ENCODE measurements at regions not wholly inside any gene's neighbourhood (a gene's known extent, or its start where the extent isn't known, plus 50 kb on each side); places are given as distances from the start of the nearest gene placed in this dataset.

DNA sequence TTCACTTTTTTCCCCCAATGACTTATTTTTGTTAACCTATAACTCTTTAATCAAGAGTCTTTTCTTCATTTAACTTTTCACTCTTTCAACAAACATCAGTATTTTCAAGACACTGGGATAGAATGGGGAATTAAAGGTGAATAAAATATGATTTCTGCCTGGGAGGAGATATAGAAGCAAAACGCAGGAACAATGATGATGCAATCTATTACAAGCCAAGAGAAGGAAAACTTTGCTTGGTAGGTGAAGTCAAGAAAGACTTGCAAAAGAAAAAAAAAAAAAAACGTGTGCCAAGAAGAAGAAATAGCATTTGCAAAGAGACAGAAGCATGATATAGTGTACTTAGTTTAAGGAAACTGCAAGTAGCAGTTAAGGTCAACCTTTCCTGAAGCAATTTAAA, 207.3 kb upstream of the KCNH7 start:
- Histone ChIP-seq H2AK5ac (ENCODE audit: low read length) (no peak overlapping the region), H2BK120ac (ENCODE audit: insufficient read depth, low read length, poor library complexity) (no peak overlapping the region), H3K14ac (ENCODE audit: low read length) (no peak overlapping the region), H3K18ac (ENCODE audit: low read length) (no peak overlapping the region), H3K79me1 (ENCODE audit: low read length) (no peaks in the 10 kb centered on the region), H3K4me1 (ENCODE audit: control insufficient read depth in 1 of 2, insufficient read depth in 2 of 2, low read length in 2 of 2) (no peaks in the 10 kb centered on the region), H3K36me3 (ENCODE audit: control insufficient read depth in 1 of 2, insufficient read depth in 2 of 2, low read length in 2 of 2) (no peaks in the 10 kb centered on the region), H3K23ac (ENCODE audit: low read length) (no peak overlapping the region), H4K91ac (ENCODE audit: low read depth, low read length) (no peak overlapping the region), H3K9ac (ENCODE audit: low read length) (no peak overlapping the region), H3K4ac (ENCODE audit: low read depth, low read length) (no peak overlapping the region), H3K9me3 (ENCODE audit: insufficient read depth, low read depth, low read length) (no peaks in the 10 kb centered on the region), H3K27ac (ENCODE audit: low read depth, low read length) (no peak overlapping the region), H2BK12ac (ENCODE audit: low read length) (no peak overlapping the region), H4K12ac (ENCODE audit: low read depth, low read length) (no peak overlapping the region), H3K27me3 (ENCODE audit: insufficient read depth, low read length) (no peaks in the 10 kb centered on the region), H2BK5ac (ENCODE audit: low read depth, low read length, poor library complexity) (no peak overlapping the region), H3K4me3 (ENCODE audit: low read depth, low read length) (no peak overlapping the region), H2AFZ (ENCODE audit: insufficient read depth, low read length, poor library complexity) (no peak overlapping the region), H3K4me2 (ENCODE audit: low read length) (no peak overlapping the region), H4K8ac (ENCODE audit: low read depth, low read length) (no peak overlapping the region), H3K79me2 (ENCODE audit: control insufficient read depth, insufficient read depth, low read length, poor library complexity) (no peaks in the 10 kb centered on the region)
- no CpG with 5 or more reads among the region's 2 CpGs for WGBS (ENCODE audit: extremely low coverage, insufficient coverage, insufficient read length)
- DNase-seq = no peak

DNA sequence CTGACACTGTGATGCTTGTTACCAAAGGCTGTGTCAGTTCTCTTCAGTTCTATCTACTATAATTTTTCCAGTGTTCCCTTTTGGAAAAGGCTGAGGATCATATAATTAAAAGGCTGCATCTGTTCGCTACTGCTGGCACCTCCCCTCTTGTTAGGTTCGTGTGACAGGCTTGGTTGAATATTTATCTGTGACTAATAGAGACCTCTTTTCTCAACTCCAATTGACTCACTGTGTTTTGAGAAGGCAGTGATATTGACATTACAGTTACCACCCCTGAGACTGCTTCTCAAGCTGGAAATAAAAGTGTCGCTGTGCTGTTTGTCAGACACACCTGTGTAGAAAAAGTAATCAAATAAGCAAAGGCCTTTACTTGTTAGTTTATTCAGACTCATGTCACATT, 205.5 kb upstream of the KCNH7 start:
- no peaks in the 10 kb centered on the region for H3K9me3 ChIP-seq (ENCODE audit: insufficient read depth, low read depth, low read length)
- H3K4me1 ChIP-seq (ENCODE audit: control insufficient read depth in 1 of 2, insufficient read depth in 2 of 2, low read length in 2 of 2) = no peaks in the 10 kb centered on the region
- H3K36me3 ChIP-seq (ENCODE audit: control insufficient read depth in 1 of 2, insufficient read depth in 2 of 2, low read length in 2 of 2) = no peaks in the 10 kb centered on the region
- no peak overlapping the region for H2AFZ ChIP-seq (ENCODE audit: insufficient read depth, low read length, poor library complexity)
- no peak overlapping the region for H4K91ac ChIP-seq (ENCODE audit: low read depth, low read length)
- no peak overlapping the region for H3K27ac ChIP-seq (ENCODE audit: low read depth, low read length)
- H2BK12ac ChIP-seq (ENCODE audit: low read length) = no peak overlapping the region
- H3K4me3 ChIP-seq (ENCODE audit: low read depth, low read length) = no peak overlapping the region
- H3K79me1 ChIP-seq (ENCODE audit: low read length) = no peaks in the 10 kb centered on the region
- no CpG with 5 or more reads among the region's 3 CpGs for WGBS (ENCODE audit: extremely low coverage, insufficient coverage, insufficient read length)
- H3K4me2 ChIP-seq (ENCODE audit: low read length) = no peak overlapping the region
- H4K8ac ChIP-seq (ENCODE audit: low read depth, low read length) = no peak overlapping the region
- no peaks in the 10 kb centered on the region for H3K27me3 ChIP-seq (ENCODE audit: insufficient read depth, low read length)
- H4K12ac ChIP-seq (ENCODE audit: low read depth, low read length) = no peak overlapping the region
- H3K9ac ChIP-seq (ENCODE audit: low read length) = no peak overlapping the region
- no peak overlapping the region for H2BK120ac ChIP-seq (ENCODE audit: insufficient read depth, low read length, poor library complexity)
- no peak overlapping the region for H2AK5ac ChIP-seq (ENCODE audit: low read length)
- no peak overlapping the region for H3K4ac ChIP-seq (ENCODE audit: low read depth, low read length)
- no peak overlapping the region for H2BK5ac ChIP-seq (ENCODE audit: low read depth, low read length, poor library complexity)
- DNase-seq = no peak
- H3K14ac ChIP-seq (ENCODE audit: low read length) = no peak overlapping the region
- H3K79me2 ChIP-seq (ENCODE audit: control insufficient read depth, insufficient read depth, low read length, poor library complexity) = no peaks in the 10 kb centered on the region
- H3K18ac ChIP-seq (ENCODE audit: low read length) = no peak overlapping the region
- H3K23ac ChIP-seq (ENCODE audit: low read length) = no peak overlapping the region

DNA sequence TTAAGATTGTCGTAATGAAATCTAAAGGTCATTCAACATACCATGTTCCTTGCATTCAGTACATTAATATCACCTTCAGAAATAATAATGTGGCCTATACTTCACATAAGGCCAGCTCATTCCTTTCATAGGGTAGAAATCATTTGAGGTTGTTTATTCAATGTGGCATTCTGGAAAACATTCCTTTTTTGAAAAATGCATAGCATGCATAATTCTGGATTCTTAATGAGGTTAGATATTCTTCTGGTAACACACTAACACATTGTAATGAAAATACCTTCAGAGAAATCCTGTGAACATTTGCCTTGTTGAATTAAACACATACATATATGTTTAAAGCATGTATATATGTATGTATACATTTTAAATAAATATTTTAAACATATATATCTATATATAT, 204.6 kb upstream of the KCNH7 start:
- Histone ChIP-seq H2BK120ac (ENCODE audit: insufficient read depth, low read length, poor library complexity) (no peak overlapping the region), H4K12ac (ENCODE audit: low read depth, low read length) (no peak overlapping the region), H3K9ac (ENCODE audit: low read length) (no peak overlapping the region), H3K9me3 (ENCODE audit: insufficient read depth, low read depth, low read length) (no peaks in the 10 kb centered on the region), H2AFZ (ENCODE audit: insufficient read depth, low read length, poor library complexity) (no peak overlapping the region), H3K23ac (ENCODE audit: low read length) (no peak overlapping the region), H3K4me3 (ENCODE audit: low read depth, low read length) (no peak overlapping the region), H4K8ac (ENCODE audit: low read depth, low read length) (no peak overlapping the region), H3K14ac (ENCODE audit: low read length) (no peak overlapping the region), H2BK12ac (ENCODE audit: low read length) (no peak overlapping the region), H2AK5ac (ENCODE audit: low read length) (no peak overlapping the region), H3K36me3 (ENCODE audit: control insufficient read depth in 1 of 2, insufficient read depth in 2 of 2, low read length in 2 of 2) (no peaks in the 10 kb centered on the region), H3K27ac (ENCODE audit: low read depth, low read length) (no peak overlapping the region), H3K27me3 (ENCODE audit: insufficient read depth, low read length) (no peaks in the 10 kb centered on the region), H2BK5ac (ENCODE audit: low read depth, low read length, poor library complexity) (no peak overlapping the region), H3K4me1 (ENCODE audit: control insufficient read depth in 1 of 2, insufficient read depth in 2 of 2, low read length in 2 of 2) (no peaks in the 10 kb centered on the region), H4K91ac (ENCODE audit: low read depth, low read length) (no peak overlapping the region), H3K4ac (ENCODE audit: low read depth, low read length) (no peak overlapping the region), H3K79me1 (ENCODE audit: low read length) (no peaks in the 10 kb centered on the region), H3K79me2 (ENCODE audit: control insufficient read depth, insufficient read depth, low read length, poor library complexity) (no peaks in the 10 kb centered on the region), H3K4me2 (ENCODE audit: low read length) (no peak overlapping the region), H3K18ac (ENCODE audit: low read length) (no peak overlapping the region)
- DNase-seq = no peak
- no CpG with 5 or more reads among the region's 1 CpG for WGBS (ENCODE audit: extremely low coverage, insufficient coverage, insufficient read length)

DNA sequence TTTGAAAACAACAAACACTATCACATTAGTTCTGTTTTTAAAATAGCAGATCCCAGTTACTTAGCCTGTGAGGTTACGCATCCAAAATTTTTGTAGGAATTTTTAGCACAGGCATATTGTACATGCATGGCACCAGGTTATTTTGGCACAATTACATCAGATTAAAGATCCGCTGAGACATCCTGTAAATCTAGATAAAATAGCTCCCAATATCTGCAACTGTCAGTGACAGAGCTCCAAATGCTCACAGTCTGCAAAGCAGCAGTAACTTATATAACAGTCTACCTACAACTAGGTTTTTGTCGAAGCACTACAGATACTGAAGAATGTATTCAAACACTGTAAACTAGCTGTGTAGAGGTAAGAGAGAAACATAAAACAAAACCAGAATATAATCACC, 200.7 kb upstream of the KCNH7 start:
- no peak overlapping the region for H3K23ac ChIP-seq (ENCODE audit: low read length)
- H3K27ac ChIP-seq (ENCODE audit: low read depth, low read length) = no peak overlapping the region
- H2BK12ac ChIP-seq (ENCODE audit: low read length) = no peak overlapping the region
- H3K27me3 ChIP-seq (ENCODE audit: insufficient read depth, low read length) = no peaks in the 10 kb centered on the region
- no peaks in the 10 kb centered on the region for H3K36me3 ChIP-seq (ENCODE audit: control insufficient read depth in 1 of 2, insufficient read depth in 2 of 2, low read length in 2 of 2)
- H3K18ac ChIP-seq (ENCODE audit: low read length) = no peak overlapping the region
- no peak overlapping the region for H2BK5ac ChIP-seq (ENCODE audit: low read depth, low read length, poor library complexity)
- no peak overlapping the region for H3K9ac ChIP-seq (ENCODE audit: low read length)
- no CpG with 5 or more reads among the region's 3 CpGs for WGBS (ENCODE audit: extremely low coverage, insufficient coverage, insufficient read length)
- H4K12ac ChIP-seq (ENCODE audit: low read depth, low read length) = no peak overlapping the region
- no peaks in the 10 kb centered on the region for H3K4me1 ChIP-seq (ENCODE audit: control insufficient read depth in 1 of 2, insufficient read depth in 2 of 2, low read length in 2 of 2)
- no peak overlapping the region for H3K4me3 ChIP-seq (ENCODE audit: low read depth, low read length)
- DNase-seq = no peak
- no peak overlapping the region for H3K4me2 ChIP-seq (ENCODE audit: low read length)
- H2AFZ ChIP-seq (ENCODE audit: insufficient read depth, low read length, poor library complexity) = no peak overlapping the region
- H4K8ac ChIP-seq (ENCODE audit: low read depth, low read length) = no peak overlapping the region
- no peak overlapping the region for H2AK5ac ChIP-seq (ENCODE audit: low read length)
- H3K79me2 ChIP-seq (ENCODE audit: control insufficient read depth, insufficient read depth, low read length, poor library complexity) = no peaks in the 10 kb centered on the region
- no peak overlapping the region for H4K91ac ChIP-seq (ENCODE audit: low read depth, low read length)
- H3K4ac ChIP-seq (ENCODE audit: low read depth, low read length) = no peak overlapping the region
- H3K79me1 ChIP-seq (ENCODE audit: low read length) = no peaks in the 10 kb centered on the region
- no peak overlapping the region for H2BK120ac ChIP-seq (ENCODE audit: insufficient read depth, low read length, poor library complexity)
- H3K9me3 ChIP-seq (ENCODE audit: insufficient read depth, low read depth, low read length) = no peaks in the 10 kb centered on the region
- no peak overlapping the region for H3K14ac ChIP-seq (ENCODE audit: low read length)
